Vagina (tissue), 2 donors: ENCODE measurements at regions not wholly inside any gene's neighbourhood (a gene's known extent, or its start where the extent isn't known, plus 50 kb on each side); places are given as distances from the start of the nearest gene placed in this dataset.

Experiments used
- DNase-seq, 2 donors: peaks; one replicate each; pipeline ENCODE4 v3.0.0-alpha.2; 2017; ENCODE audit errors: extremely low spot score in 2 of 2
- H3K27ac ChIP-seq: fragments of 200-600 bp; sonication (generic); one replicate; pipeline ENCODE4 v1.5.1; 2019
- H3K27me3 ChIP-seq: fragments of 200-600 bp; sonication (generic); one replicate; pipeline ENCODE4 v1.5.1; 2019
- H3K36me3 ChIP-seq, 2 donors: fragments of 200-600 bp; sonication (generic); one replicate each; pipeline ENCODE4 v1.5.1; 2017 to 2019
- H3K4me1 ChIP-seq: fragments of 200-600 bp; sonication (generic); one replicate; pipeline ENCODE4 v1.5.1; 2019
- H3K4me3 ChIP-seq, 2 donors: fragments of 200-600 bp; sonication (generic); 1 replicate in 1 of 2; 2 replicates in 1 of 2; pipeline ENCODE4 v1.5.1; 2016 to 2019
- H3K9me3 ChIP-seq: fragments of 200-600 bp; sonication (generic); one replicate; pipeline ENCODE4 v1.5.1; 2019
- POLR2A ChIP-seq, 2 donors: fragments of 450-650 bp; IDR thresholded peaks; one replicate each; pipeline ENCODE4 v1.6.1; 2017; ENCODE audit warnings: antibody characterized with exemption in 2 of 2, mild to moderate bottlenecking in 2 of 2, moderate library complexity in 2 of 2
- POLR2AphosphoS5 ChIP-seq, 2 donors: sonication (generic); formaldehyde crosslinking; IDR thresholded peaks; one replicate each; pipeline ENCODE4 v1.9.0; 2017; ENCODE audit warnings: antibody characterized with exemption in 2 of 2, mild to moderate bottlenecking in 2 of 2, low read depth in 1 of 2; ENCODE audit not compliant: insufficient read depth in 1 of 2
- intact Hi-C: fragments of 100-400 bp; cut with DNase I; formaldehyde crosslinking; loops from one replicate; pipeline ENCODE4 v1.15.1; 2023
- TF ChIP-seq, protein P1 (sequence below), 3 experiments: fragments of 450-650 bp in 2 of 3; fragments of 200-600 bp in 1 of 3; sonication (generic) in 1 of 3; IDR thresholded peaks; one replicate each; pipeline ENCODE4 v1.5.1; 2017 to 2019; ENCODE audit warnings: antibody characterized with exemption in 3 of 3, mild to moderate bottlenecking in 2 of 3, moderate library complexity in 2 of 3

DNA sequence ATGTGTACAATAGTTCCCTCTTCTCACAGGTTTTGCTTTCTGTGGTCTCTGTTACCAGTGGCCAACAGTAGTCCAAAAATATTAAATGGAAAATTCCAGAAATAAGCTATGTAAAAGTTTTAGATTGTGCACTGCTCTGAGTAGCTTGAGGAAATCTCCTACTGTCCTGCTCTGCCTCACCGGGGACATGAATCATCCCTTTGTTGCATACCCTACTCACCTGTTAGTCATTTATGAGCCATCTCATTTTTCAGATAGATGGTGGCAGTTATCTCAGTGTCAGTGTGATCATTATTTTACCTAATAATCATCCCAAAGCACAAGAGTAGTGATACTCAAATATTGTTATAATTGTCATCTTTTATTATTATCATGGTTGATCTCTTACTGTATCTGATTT, 688.1 kb downstream of the PLA2G4A start:
- no peak for TF ChIP-seq POLR2A (IDR thresholded peaks at IDR 0.05)
- TF ChIP-seq POLR2AphosphoS5 (IDR thresholded peaks at IDR 0.05; ENCODE audit: insufficient read depth in 1 of 2, low read depth in 1 of 2): no peak
- TF ChIP-seq, protein P1, sequence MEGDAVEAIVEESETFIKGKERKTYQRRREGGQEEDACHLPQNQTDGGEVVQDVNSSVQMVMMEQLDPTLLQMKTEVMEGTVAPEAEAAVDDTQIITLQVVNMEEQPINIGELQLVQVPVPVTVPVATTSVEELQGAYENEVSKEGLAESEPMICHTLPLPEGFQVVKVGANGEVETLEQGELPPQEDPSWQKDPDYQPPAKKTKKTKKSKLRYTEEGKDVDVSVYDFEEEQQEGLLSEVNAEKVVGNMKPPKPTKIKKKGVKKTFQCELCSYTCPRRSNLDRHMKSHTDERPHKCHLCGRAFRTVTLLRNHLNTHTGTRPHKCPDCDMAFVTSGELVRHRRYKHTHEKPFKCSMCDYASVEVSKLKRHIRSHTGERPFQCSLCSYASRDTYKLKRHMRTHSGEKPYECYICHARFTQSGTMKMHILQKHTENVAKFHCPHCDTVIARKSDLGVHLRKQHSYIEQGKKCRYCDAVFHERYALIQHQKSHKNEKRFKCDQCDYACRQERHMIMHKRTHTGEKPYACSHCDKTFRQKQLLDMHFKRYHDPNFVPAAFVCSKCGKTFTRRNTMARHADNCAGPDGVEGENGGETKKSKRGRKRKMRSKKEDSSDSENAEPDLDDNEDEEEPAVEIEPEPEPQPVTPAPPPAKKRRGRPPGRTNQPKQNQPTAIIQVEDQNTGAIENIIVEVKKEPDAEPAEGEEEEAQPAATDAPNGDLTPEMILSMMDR (IDR thresholded peaks at IDR 0.05): no peak
- no peaks in the 10 kb centered on the region for H3K9me3 ChIP-seq
- no peak overlapping the region for H3K27ac ChIP-seq
- H3K4me1 ChIP-seq: no peaks in the 10 kb centered on the region
- H3K4me3 ChIP-seq: no peak overlapping the region
- H3K27me3 ChIP-seq: no peaks in the 10 kb centered on the region
- no peak for DNase-seq
- intact Hi-C loops: no loop called here
- H3K36me3 ChIP-seq: no peaks in the 10 kb centered on the region

GRCh38 chr1:187517546-187517945, 688.8 kb downstream of the PLA2G4A start:
- Histone ChIP-seq H3K4me3 (no peak overlapping the region), H3K36me3 (no peaks in the 10 kb centered on the region)
- intact Hi-C loops: no loop called here

DNA sequence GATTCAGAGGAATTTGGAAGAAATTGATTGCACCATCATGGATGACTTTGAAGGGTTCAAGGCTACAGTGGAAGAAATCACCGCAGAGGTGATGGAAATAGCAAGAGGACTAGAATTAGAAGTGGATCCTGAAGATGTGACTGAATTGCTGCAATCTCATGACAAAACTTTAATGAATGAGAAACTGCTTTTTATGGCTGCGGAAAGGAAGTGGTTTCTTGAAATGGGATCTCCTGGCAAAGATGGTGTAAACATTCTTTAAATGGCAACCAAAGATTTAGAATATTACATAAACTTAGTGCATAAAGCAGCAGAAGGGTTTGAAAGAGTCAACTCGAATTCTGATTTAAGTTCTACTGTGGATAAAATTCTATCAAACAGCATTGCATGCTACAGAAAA, 698.6 kb downstream of the PLA2G4A start:
- intact Hi-C loops: no loop called here
- Histone ChIP-seq H3K9me3 (no peaks in the 10 kb centered on the region), H3K27me3 (no peaks in the 10 kb centered on the region), H3K36me3 (no peaks in the 10 kb centered on the region), H3K4me1 (no peaks in the 10 kb centered on the region), H3K27ac (no peak overlapping the region), H3K4me3 (no peak overlapping the region)
- TF ChIP-seq POLR2A (IDR thresholded peaks at IDR 0.05): no peak
- TF ChIP-seq POLR2AphosphoS5 (IDR thresholded peaks at IDR 0.05; ENCODE audit: insufficient read depth in 1 of 2, low read depth in 1 of 2): no peak
- TF ChIP-seq, protein P1 (IDR thresholded peaks at IDR 0.05): no peak
- no peak for DNase-seq

More at GRCh38 chr1:187517546-187517945, 688.8 kb downstream of the PLA2G4A start:
- Histone ChIP-seq H3K4me1 (no peaks in the 10 kb centered on the region), H3K9me3 (no peaks in the 10 kb centered on the region), H3K27ac (no peak overlapping the region), H3K27me3 (no peaks in the 10 kb centered on the region)
- TF ChIP-seq POLR2AphosphoS5 (IDR thresholded peaks at IDR 0.05; ENCODE audit: insufficient read depth in 1 of 2, low read depth in 1 of 2): no peak
- TF ChIP-seq POLR2A (IDR thresholded peaks at IDR 0.05): no peak
- TF ChIP-seq, protein P1 (IDR thresholded peaks at IDR 0.05): no peak
- no peak for DNase-seq

- no peaks in the 10 kb centered on the region for H3K36me3 ChIP-seq
- TF ChIP-seq POLR2AphosphoS5 (IDR thresholded peaks at IDR 0.05; ENCODE audit: insufficient read depth in 1 of 2, low read depth in 1 of 2): no peak
- no peak for TF ChIP-seq POLR2A (IDR thresholded peaks at IDR 0.05)
- TF ChIP-seq, protein P1 (IDR thresholded peaks at IDR 0.05): no peak
- no peak for DNase-seq
- no peaks in the 10 kb centered on the region for H3K9me3 ChIP-seq
- no peak overlapping the region for H3K4me3 ChIP-seq
- no peak overlapping the region for H3K27ac ChIP-seq
- intact Hi-C loops: no loop called here
- H3K4me1 ChIP-seq: no peaks in the 10 kb centered on the region
- H3K27me3 ChIP-seq: no peaks in the 10 kb centered on the region
Observed at GRCh38 chr1:187537936-187538335, 709.2 kb downstream of the PLA2G4A start.

DNA sequence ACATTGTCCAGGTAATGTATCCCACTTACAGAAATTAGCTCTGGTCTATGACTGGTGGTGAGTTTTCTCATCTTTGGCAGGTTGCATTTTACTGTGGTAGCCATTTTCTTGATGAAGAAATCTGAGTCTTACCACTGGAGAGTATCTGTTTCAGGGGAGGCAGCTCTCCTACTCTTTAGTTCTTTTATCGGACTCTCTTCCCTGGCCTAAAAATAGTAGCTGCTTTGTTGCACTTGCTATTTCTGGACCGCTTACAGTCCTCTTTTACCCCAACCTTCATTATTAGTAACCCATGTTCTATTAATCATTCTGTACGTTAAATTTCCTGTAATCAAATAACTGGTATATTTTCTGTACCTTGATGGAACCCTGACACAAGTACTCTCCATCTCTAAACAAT, 720.8 kb downstream of the PLA2G4A start:
- H3K9me3 ChIP-seq: no peaks in the 10 kb centered on the region
- no peak overlapping the region for H3K27ac ChIP-seq
- no peaks in the 10 kb centered on the region for H3K36me3 ChIP-seq
- H3K27me3 ChIP-seq: no peaks in the 10 kb centered on the region
- no peaks in the 10 kb centered on the region for H3K4me1 ChIP-seq
- TF ChIP-seq POLR2AphosphoS5 (IDR thresholded peaks at IDR 0.05; ENCODE audit: insufficient read depth in 1 of 2, low read depth in 1 of 2) (no peak), POLR2A (IDR thresholded peaks at IDR 0.05) (no peak)
- TF ChIP-seq, protein P1 (IDR thresholded peaks at IDR 0.05): no peak
- intact Hi-C loops: no loop called here
- no peak overlapping the region for H3K4me3 ChIP-seq
- no peak for DNase-seq
